ENCODE measurements at regions not wholly inside any gene's neighbourhood (a gene's known extent, or its start where the extent isn't known, plus 50 kb on each side); places are given as distances from the start of the nearest gene placed in this dataset.

DNA sequence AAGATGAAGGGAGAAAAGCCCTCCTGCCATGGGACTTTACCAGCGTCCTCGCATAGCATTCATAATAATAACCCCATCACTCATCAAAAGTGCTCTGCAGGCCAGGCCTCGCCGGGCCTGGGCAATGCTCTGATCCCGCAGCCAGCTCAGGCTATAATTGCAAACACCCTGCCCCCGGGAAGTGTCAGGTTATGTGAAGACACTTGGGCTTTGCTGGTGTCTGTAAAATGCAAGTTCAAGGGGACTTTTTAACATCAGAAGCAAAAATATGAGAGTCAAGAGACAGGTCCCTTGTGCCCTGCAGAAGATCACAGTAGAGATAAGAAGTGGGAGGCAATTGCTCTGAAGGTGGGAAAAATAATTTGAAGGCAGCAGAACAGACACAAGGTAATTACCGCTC, 381.0 kb downstream of the MAFB start:
- no peak overlapping the region for H2AFZ ChIP-seq
- no peaks in the 10 kb centered on the region for H3F3A ChIP-seq (ENCODE audit: insufficient read depth, low read depth)
- H3K9me2 ChIP-seq (ENCODE audit: insufficient read depth): no peaks in the 10 kb centered on the region
- ChIA-PET POLR2A (ENCODE audit: unreplicated experiment) (no interaction called here), CTCF (no interaction called here)
- no peaks in the 10 kb centered on the region for H4K20me1 ChIP-seq (ENCODE audit: insufficient read depth)
- no peaks in the 10 kb centered on the region for H3K27me3 ChIP-seq (ENCODE audit: insufficient read depth, low read depth)
- H3K4me1 ChIP-seq (replicated peaks; ENCODE audit: insufficient read depth): no peaks in the 10 kb centered on the region
- intact Hi-C loops (cut with micrococcal nuclease; ENCODE audit: unreplicated experiment): no loop called here
- H3K9me3 ChIP-seq (ENCODE audit: insufficient read depth, low read depth): no peaks in the 10 kb centered on the region
- no peak for DNase-seq
- H3K27ac ChIP-seq: no peak overlapping the region
- H3K4me2 ChIP-seq: no peak overlapping the region
- no peaks in the 10 kb centered on the region for H3K36me3 ChIP-seq (ENCODE audit: low read depth)
- no TSS peak for BruUV-seq (replicated peaks)
- no peak overlapping the region for H3K4me3 ChIP-seq
- TF ChIP-seq, protein P1, sequence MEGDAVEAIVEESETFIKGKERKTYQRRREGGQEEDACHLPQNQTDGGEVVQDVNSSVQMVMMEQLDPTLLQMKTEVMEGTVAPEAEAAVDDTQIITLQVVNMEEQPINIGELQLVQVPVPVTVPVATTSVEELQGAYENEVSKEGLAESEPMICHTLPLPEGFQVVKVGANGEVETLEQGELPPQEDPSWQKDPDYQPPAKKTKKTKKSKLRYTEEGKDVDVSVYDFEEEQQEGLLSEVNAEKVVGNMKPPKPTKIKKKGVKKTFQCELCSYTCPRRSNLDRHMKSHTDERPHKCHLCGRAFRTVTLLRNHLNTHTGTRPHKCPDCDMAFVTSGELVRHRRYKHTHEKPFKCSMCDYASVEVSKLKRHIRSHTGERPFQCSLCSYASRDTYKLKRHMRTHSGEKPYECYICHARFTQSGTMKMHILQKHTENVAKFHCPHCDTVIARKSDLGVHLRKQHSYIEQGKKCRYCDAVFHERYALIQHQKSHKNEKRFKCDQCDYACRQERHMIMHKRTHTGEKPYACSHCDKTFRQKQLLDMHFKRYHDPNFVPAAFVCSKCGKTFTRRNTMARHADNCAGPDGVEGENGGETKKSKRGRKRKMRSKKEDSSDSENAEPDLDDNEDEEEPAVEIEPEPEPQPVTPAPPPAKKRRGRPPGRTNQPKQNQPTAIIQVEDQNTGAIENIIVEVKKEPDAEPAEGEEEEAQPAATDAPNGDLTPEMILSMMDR (conservative IDR thresholded peaks at IDR 0.05): no peak
- TF ChIP-seq EZH2 (IDR thresholded peaks at IDR 0.05; ENCODE audit: low read depth): no peak
- no peaks in the 10 kb centered on the region for H3K79me2 ChIP-seq (ENCODE audit: low read depth)

DNA sequence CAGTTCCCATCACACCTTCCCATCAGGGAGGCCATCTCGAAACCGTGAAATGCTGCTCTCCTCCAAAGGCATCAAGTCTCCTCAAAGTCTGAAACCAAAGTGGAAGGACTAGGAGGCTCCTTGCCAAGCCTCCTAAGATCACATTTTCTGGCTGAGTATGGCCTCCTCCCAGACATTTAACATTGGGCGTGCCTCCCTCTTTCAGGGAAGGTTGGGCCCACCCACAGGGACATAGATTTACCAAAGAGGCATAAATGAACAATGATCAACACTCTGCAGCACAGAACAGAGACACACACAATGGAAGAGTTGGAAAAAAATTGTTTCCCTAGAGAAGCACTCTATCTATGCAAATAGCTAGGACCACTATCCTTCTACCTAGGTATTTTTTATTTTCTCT, 381.8 kb downstream of the MAFB start:
- Histone ChIP-seq H3K27ac (no peak overlapping the region), H3K4me1 (replicated peaks; ENCODE audit: insufficient read depth) (no peaks in the 10 kb centered on the region), H3F3A (ENCODE audit: insufficient read depth, low read depth) (no peaks in the 10 kb centered on the region), H3K4me2 (no peak overlapping the region), H3K9me3 (ENCODE audit: insufficient read depth, low read depth) (no peaks in the 10 kb centered on the region), H4K20me1 (ENCODE audit: insufficient read depth) (no peaks in the 10 kb centered on the region), H3K4me3 (no peak overlapping the region), H3K9me2 (ENCODE audit: insufficient read depth) (no peaks in the 10 kb centered on the region), H2AFZ (no peak overlapping the region), H3K36me3 (ENCODE audit: low read depth) (no peaks in the 10 kb centered on the region), H3K27me3 (ENCODE audit: insufficient read depth, low read depth) (no peaks in the 10 kb centered on the region), H3K79me2 (ENCODE audit: low read depth) (no peaks in the 10 kb centered on the region)
- CTCF ChIA-PET: no interaction called here
- POLR2A ChIA-PET (ENCODE audit: unreplicated experiment): no interaction called here
- no peak for TF ChIP-seq EZH2 (IDR thresholded peaks at IDR 0.05; ENCODE audit: low read depth)
- TF ChIP-seq, protein P1 (conservative IDR thresholded peaks at IDR 0.05): no peak
- intact Hi-C loops (cut with micrococcal nuclease; ENCODE audit: unreplicated experiment): no loop called here
- DNase-seq: no peak
- no TSS peak for BruUV-seq (replicated peaks)

DNA sequence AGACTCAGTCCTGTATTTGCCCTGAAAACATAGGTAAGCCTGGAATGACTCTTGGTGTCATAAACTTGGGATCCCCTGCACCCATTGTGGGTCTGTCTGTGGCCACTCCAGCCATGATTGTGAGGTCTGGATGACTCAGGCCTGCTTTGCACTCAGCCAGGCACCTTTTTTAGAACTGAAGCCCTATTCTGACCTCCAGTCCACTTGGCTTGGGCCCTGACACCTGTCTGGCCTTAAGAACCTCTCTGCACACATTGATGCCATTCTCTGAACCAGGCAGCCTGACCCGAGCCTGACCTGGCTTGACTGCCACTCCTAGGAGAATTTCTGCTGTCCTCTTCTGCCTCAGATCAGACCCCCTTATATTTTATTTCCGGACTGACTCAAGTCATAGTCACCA, 383.7 kb downstream of the MAFB start:
- no peaks in the 10 kb centered on the region for H3K79me2 ChIP-seq (ENCODE audit: low read depth)
- intact Hi-C loops (cut with micrococcal nuclease; ENCODE audit: unreplicated experiment): no loop called here
- H3K27me3 ChIP-seq (ENCODE audit: insufficient read depth, low read depth): no peaks in the 10 kb centered on the region
- H3K36me3 ChIP-seq (ENCODE audit: low read depth): no peaks in the 10 kb centered on the region
- no peaks in the 10 kb centered on the region for H4K20me1 ChIP-seq (ENCODE audit: insufficient read depth)
- POLR2A ChIA-PET (ENCODE audit: unreplicated experiment): no interaction called here
- H3K4me1 ChIP-seq (replicated peaks; ENCODE audit: insufficient read depth): no peaks in the 10 kb centered on the region
- H2AFZ ChIP-seq: no peak overlapping the region
- no peak overlapping the region for H3K27ac ChIP-seq
- DNase-seq: no peak
- CTCF ChIA-PET: no interaction called here
- TF ChIP-seq EZH2 (IDR thresholded peaks at IDR 0.05; ENCODE audit: low read depth): no peak
- TF ChIP-seq, protein P1 (conservative IDR thresholded peaks at IDR 0.05): no peak
- H3K9me2 ChIP-seq (ENCODE audit: insufficient read depth): no peaks in the 10 kb centered on the region
- no peak overlapping the region for H3K4me3 ChIP-seq
- no peak overlapping the region for H3K4me2 ChIP-seq
- no peaks in the 10 kb centered on the region for H3K9me3 ChIP-seq (ENCODE audit: insufficient read depth, low read depth)
- H3F3A ChIP-seq (ENCODE audit: insufficient read depth, low read depth): no peaks in the 10 kb centered on the region
- no TSS peak for BruUV-seq (replicated peaks)
